Fibroblast of lung (primary cell): ENCODE measurements at regions not wholly inside any gene's neighbourhood (a gene's known extent, or its start where the extent isn't known, plus 50 kb on each side); places are given as distances from the start of the nearest gene placed in this dataset.

ENCODE experiments used
- CTCF ChIP-seq, 2 donors: IDR thresholded peaks in 1 of 2; conservative IDR thresholded peaks in 1 of 2; 1 replicate in 1 of 2; 2 replicates in 1 of 2; pipeline ENCODE4 v1.5.1; 2011 to 2012; ENCODE audit warnings: low read length in 2 of 2, control low read depth in 1 of 2, inconsistent platforms in 1 of 2, low read depth in 1 of 2, mild to moderate bottlenecking in 1 of 2
- EZH2 ChIP-seq: IDR thresholded peaks from 2 replicates; pipeline ENCODE4 v1.5.1; 2012; ENCODE audit warnings: low read length, control low read depth, mild to moderate bottlenecking; ENCODE audit errors: missing control alignments

DNA sequence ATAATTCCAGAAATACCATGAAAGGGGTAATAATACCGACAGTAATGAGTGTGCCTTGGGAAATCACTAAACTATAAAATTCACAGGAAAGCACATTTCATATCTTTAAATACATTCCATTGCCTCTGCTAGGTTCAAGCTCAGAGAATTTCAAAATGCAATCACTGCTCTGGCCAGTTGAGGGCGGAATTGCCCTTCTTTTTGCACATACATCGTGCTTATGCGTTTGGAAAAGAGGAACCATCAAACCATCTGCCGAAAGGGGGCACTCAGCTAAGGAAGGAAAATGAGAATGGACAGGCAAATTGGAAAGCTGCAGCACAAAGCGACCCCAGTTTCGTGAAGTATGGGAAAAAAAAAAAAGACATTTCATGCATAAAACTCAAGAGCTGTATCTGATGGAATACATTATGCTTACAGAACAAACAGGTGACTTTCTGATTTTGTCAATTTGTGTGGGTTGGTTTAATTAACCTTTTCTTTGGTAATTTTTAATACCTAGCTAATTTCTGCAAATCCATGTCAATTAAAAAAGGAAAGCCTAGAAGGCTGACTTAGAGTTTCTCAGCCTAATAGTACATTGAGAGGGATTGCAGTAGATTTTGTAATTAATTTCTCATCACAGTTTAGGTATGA, 61.4 kb downstream of the TUSC7 start:
- peak; percentile 99 for TF ChIP-seq CTCF (conservative IDR thresholded peaks at IDR 0.05 in 1 of 2, IDR thresholded peaks at IDR 0.05 in 1 of 2; ENCODE audit: low read depth in 1 of 2, low read length in 2 of 2)
- TF ChIP-seq EZH2, result no peak
